GM12891 (cell line): ENCODE measurements at regions not wholly inside any gene's neighbourhood (a gene's known extent, or its start where the extent isn't known, plus 50 kb on each side); places are given as distances from the start of the nearest gene placed in this dataset.

Source experiments
- PAX5 ChIP-seq: IDR thresholded peaks from 2 replicates; pipeline ENCODE4 v1.6.1; 2011; ENCODE audit warnings: low read length, moderate library complexity, mild to moderate bottlenecking; ENCODE audit not compliant: insufficient read depth, severe bottlenecking
- POLR2A ChIP-seq: IDR thresholded peaks from 2 replicates; pipeline ENCODE4 v1.6.1; 2011; ENCODE audit warnings: low read depth, low read length, control low read depth
- POLR2AphosphoS5 ChIP-seq: IDR thresholded peaks from 2 replicates; pipeline ENCODE4 v1.6.1; 2011; ENCODE audit warnings: low read depth, low read length, control low read depth
- POU2F2 ChIP-seq: IDR thresholded peaks from 2 replicates; pipeline ENCODE4 v1.6.1; 2011; ENCODE audit warnings: low read depth, mild to moderate bottlenecking, control low read depth, low read length, moderate library complexity
- TAF1 ChIP-seq: IDR thresholded peaks from 2 replicates; pipeline ENCODE4 v1.6.1; 2011; ENCODE audit warnings: low read depth, low read length, control low read depth

DNA sequence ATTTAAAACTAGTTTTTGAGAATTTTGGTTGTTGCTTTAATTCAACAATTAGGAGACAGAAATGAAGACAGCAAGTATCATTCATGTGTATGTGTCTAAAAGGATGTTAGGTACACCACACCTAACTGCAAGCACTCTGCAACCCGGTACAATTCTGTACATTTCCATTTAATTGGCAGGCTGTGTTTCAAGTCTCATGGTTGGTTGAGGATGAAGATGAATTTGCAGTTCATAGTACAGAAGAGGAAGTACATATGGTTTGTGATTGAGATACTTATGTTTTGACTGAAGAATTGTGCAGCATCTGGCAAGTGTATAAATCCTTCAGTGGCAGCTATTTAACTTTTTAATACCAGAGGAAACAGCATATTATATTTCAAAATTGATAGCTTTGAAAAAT, 628.7 kb upstream of the ZNF608 start:
- TF ChIP-seq TAF1 = no peak
- TF ChIP-seq POLR2A = no peak
- TF ChIP-seq POLR2AphosphoS5 = no peak
- TF ChIP-seq POU2F2 = no peak
- TF ChIP-seq PAX5 = no peak
